Mucosa of rectum (tissue), 2 donors: ENCODE measurements at regions not wholly inside any gene's neighbourhood (a gene's known extent, or its start where the extent isn't known, plus 50 kb on each side); places are given as distances from the start of the nearest gene placed in this dataset.

Source experiments
- H3K27ac ChIP-seq, 2 donors: one replicate each; pipeline ENCODE4 v1.7.0; 2013; ENCODE audit warnings: inconsistent platforms in 2 of 2, low read depth in 2 of 2, low read length in 2 of 2
- H3K27me3 ChIP-seq, 2 donors: one replicate each; pipeline ENCODE4 v1.7.0; 2013; ENCODE audit warnings: low read length in 2 of 2; ENCODE audit not compliant: control insufficient read depth in 2 of 2, insufficient read depth in 2 of 2
- H3K36me3 ChIP-seq, 2 donors: one replicate each; pipeline ENCODE4 v1.7.0; 2013; ENCODE audit warnings: low read length in 2 of 2; ENCODE audit not compliant: control insufficient read depth in 2 of 2, insufficient read depth in 2 of 2
- H3K4me1 ChIP-seq, 2 donors: one replicate each; pipeline ENCODE4 v1.7.0; 2013; ENCODE audit warnings: low read length in 2 of 2, mild to moderate bottlenecking in 1 of 2; ENCODE audit not compliant: control insufficient read depth in 2 of 2, insufficient read depth in 2 of 2
- H3K4me3 ChIP-seq, 2 donors: one replicate each; pipeline ENCODE4 v1.7.0; 2013; ENCODE audit warnings: low read length in 2 of 2
- H3K9ac ChIP-seq, 2 donors: one replicate each; pipeline ENCODE4 v1.7.0; 2013; ENCODE audit warnings: low read length in 2 of 2, low read depth in 1 of 2, mild to moderate bottlenecking in 1 of 2
- H3K9me3 ChIP-seq, 2 donors: one replicate each; pipeline ENCODE4 v1.7.0; 2013; ENCODE audit warnings: low read length in 2 of 2; ENCODE audit not compliant: control insufficient read depth in 2 of 2
- donor health status: healthy.
- donor health status: Normal muscosa, but diverticular disease.

- peaks cover 0 to 2% of the 10 kb centered on the region in 2 donors for H3K27me3 ChIP-seq
- H3K4me3 ChIP-seq = no peak overlapping the region
- H3K9me3 ChIP-seq = no peaks in the 10 kb centered on the region
- no peak overlapping the region for H3K27ac ChIP-seq
- H3K36me3 ChIP-seq = no peaks in the 10 kb centered on the region
- no peaks in the 10 kb centered on the region for H3K4me1 ChIP-seq
- no peak overlapping the region for H3K9ac ChIP-seq
These were observed 81.4 kb downstream of the ALOX5AP start for GRCh38 chr13:30816736-30817135.

GRCh38 chr13:30818323-30818960 lies 83.1 kb downstream of the ALOX5AP start:
- Histone ChIP-seq H3K27me3 (peaks cover 0 to 2% of the 10 kb centered on the region in 2 donors), H3K9ac (no peak overlapping the region), H3K4me1 (no peaks in the 10 kb centered on the region), H3K36me3 (no peaks in the 10 kb centered on the region), H3K27ac (no peak overlapping the region), H3K9me3 (no peaks in the 10 kb centered on the region), H3K4me3 (no peak overlapping the region)

GRCh38 chr13:30819136-30819888 lies 84.0 kb downstream of the ALOX5AP start:
- H3K9ac ChIP-seq = no peak overlapping the region
- H3K27me3 ChIP-seq = peaks cover 0 to 2% of the 10 kb centered on the region in 2 donors
- H3K9me3 ChIP-seq = no peaks in the 10 kb centered on the region
- no peak overlapping the region for H3K4me3 ChIP-seq
- H3K27ac ChIP-seq = no peak overlapping the region
- no peaks in the 10 kb centered on the region for H3K4me1 ChIP-seq
- no peaks in the 10 kb centered on the region for H3K36me3 ChIP-seq

GRCh38 chr13:30821421-30821820 lies 84.7 kb upstream of the MEDAG start:
- H3K36me3 ChIP-seq = no peaks in the 10 kb centered on the region
- no peak overlapping the region for H3K4me3 ChIP-seq
- H3K27me3 ChIP-seq = peaks cover 0 to 2% of the 10 kb centered on the region in 2 donors
- H3K9ac ChIP-seq = no peak overlapping the region
- no peaks in the 10 kb centered on the region for H3K9me3 ChIP-seq
- H3K4me1 ChIP-seq = peaks cover 0 to 7% of the 10 kb centered on the region in 2 donors
- H3K27ac ChIP-seq = no peak overlapping the region

- Histone ChIP-seq H3K27me3 (peaks cover 0 to 4% of the 10 kb centered on the region in 2 donors), H3K27ac (no peak overlapping the region), H3K4me3 (no peak overlapping the region), H3K4me1 (peaks cover 0 to 7% of the 10 kb centered on the region in 2 donors), H3K36me3 (no peaks in the 10 kb centered on the region), H3K9ac (peak overlapping the region in 1 of 2 donors; percentile 29), H3K9me3 (no peaks in the 10 kb centered on the region)
These were observed 81.4 kb upstream of the MEDAG start for GRCh38 chr13:30824651-30825050.

- no peak overlapping the region for H3K9ac ChIP-seq
- H3K36me3 ChIP-seq = no peaks in the 10 kb centered on the region
- no peak overlapping the region for H3K4me3 ChIP-seq
- no peak overlapping the region for H3K27ac ChIP-seq
- no peaks in the 10 kb centered on the region for H3K9me3 ChIP-seq
- H3K27me3 ChIP-seq = peaks cover 0 to 2% of the 10 kb centered on the region in 2 donors
- H3K4me1 ChIP-seq = peaks cover 3 to 11% of the 10 kb centered on the region in 2 donors
These were observed 79.0 kb upstream of the MEDAG start for GRCh38 chr13:30826911-30827577.

GRCh38 chr13:30827578-30827925 lies 78.5 kb upstream of the MEDAG start:
- Histone ChIP-seq H3K27ac (no peak overlapping the region), H3K4me1 (peaks cover 5 to 15% of the 10 kb centered on the region in 2 donors), H3K36me3 (no peaks in the 10 kb centered on the region), H3K9ac (no peak overlapping the region), H3K9me3 (no peaks in the 10 kb centered on the region), H3K27me3 (peaks cover 0 to 2% of the 10 kb centered on the region in 2 donors), H3K4me3 (no peak overlapping the region)

- Histone ChIP-seq H3K4me3 (no peak overlapping the region), H3K4me1 (peaks cover 5 to 21% of the 10 kb centered on the region in 2 donors), H3K27me3 (peaks cover 0 to 2% of the 10 kb centered on the region in 2 donors), H3K9ac (no peak overlapping the region), H3K9me3 (no peaks in the 10 kb centered on the region), H3K27ac (no peak overlapping the region), H3K36me3 (no peaks in the 10 kb centered on the region)
These were observed 76.8 kb upstream of the MEDAG start for GRCh38 chr13:30829145-30829832.

GRCh38 chr13:30829833-30830637 lies 76.0 kb upstream of the MEDAG start:
- H3K36me3 ChIP-seq = no peaks in the 10 kb centered on the region
- no peak overlapping the region for H3K27ac ChIP-seq
- H3K9me3 ChIP-seq = no peaks in the 10 kb centered on the region
- no peak overlapping the region for H3K4me3 ChIP-seq
- H3K9ac ChIP-seq = no peak overlapping the region
- H3K27me3 ChIP-seq = peaks cover 0 to 2% of the 10 kb centered on the region in 2 donors
- peaks cover 5 to 16% of the 10 kb centered on the region in 2 donors for H3K4me1 ChIP-seq
